ENCODE measurements at regions not wholly inside any gene's neighbourhood (a gene's known extent, or its start where the extent isn't known, plus 50 kb on each side); places are given as distances from the start of the nearest gene placed in this dataset.
"Not testable (repeated sequence)": the region's sequence is repeated elsewhere in the genome, so short reads cannot be mapped to it uniquely, and the experiment has no call there.

DNA sequence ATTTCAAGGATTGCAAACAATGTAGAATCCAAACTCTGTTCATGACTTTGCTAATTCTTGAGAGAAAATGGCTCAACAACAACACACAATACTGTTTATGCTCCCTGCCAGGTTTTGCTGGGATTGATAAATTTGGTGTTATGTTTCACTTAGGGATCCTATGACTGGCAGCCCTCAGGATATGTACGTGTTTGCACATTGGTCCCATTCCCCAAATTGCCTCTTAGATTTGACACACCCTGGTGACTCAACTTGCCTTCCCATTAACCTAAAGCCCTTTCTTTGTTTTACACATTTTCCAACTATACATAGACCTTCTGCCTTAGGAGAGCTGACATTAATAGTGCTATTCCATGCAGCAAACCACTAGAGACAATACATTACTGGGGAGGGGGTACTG lies 809.4 kb upstream of the AMELY start:
- DNase-seq, result no peak

DNA sequence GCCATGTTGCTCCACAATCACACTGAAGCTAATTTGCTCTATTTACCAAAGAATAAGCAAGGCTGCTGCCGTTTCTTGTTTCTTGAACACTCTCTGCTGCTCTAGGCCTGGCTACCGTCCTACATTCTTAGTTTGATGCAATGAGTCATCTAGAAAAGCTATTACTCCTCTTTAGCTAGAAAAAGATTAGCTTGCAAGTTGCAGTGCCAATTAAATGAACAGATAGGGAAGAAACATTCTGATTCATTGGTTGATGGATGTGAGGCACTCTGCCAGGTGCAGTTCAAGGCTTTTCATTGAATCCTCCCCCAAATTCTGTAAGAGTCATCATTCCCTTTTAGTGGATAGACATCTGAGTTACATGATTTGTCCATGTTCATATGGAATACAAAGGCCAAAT lies 807.7 kb upstream of the AMELY start:
- peak; percentile 51 for DNase-seq

DNA sequence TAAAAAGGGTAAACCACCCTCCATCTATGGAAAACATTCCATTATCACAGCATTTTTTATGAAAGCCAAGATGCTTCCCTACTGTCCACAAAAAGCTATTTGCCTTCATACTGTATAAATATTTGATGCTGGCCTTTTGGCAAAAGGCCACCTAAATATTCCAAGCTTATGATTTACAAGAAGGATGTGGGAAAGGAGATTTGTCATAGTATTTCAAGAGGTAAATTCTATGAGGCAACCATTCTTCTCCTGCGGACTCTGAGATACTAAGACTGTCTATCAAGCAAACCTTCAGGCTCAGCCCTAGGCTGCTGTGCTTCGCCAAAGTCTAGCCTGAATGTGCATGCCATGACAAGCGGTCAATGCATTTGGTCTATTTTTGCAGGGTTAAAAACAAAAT lies 807.1 kb upstream of the AMELY start:
- DNase-seq, result peak; percentile 7

DNA sequence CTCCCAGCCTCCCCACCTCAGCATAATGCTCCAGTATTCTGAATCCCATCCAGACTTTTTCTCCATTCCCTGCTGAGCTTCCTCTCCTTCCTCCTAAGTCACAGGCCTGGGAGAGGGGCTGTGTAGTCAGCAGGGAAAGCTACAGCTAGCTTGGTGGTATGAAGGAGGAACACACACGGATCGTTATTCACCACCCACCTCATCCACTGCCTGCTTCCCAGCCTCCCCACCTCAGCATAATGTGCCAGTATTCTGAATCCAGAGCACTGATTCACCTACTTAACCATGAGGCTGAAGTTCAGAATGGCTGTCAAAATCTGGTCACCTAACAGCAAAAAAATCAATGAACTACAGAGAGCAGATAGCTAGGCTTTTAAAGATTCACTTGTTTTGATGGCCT lies 806.6 kb upstream of the AMELY start:
- DNase-seq, result no peak

DNA sequence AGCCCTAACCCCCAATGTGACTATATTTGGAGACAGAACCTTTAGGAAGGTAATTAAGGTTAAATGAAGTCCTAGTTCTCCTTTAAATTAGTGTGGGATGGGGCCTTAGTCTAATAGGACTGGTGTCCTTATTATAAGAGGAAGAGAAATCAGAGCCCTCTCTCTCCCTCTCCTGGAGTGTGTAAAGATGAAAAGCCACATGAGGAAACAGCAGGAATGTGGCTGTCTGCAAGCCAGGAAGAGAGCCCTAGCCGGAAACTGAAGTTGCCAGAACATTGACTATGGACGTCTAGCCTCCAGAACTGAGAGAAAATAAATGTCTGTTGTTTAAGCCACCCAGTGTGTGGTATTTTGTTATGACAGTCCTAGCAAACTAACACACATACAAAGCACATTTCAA lies 802.9 kb upstream of the AMELY start:
- DNase-seq, result no peak

DNA sequence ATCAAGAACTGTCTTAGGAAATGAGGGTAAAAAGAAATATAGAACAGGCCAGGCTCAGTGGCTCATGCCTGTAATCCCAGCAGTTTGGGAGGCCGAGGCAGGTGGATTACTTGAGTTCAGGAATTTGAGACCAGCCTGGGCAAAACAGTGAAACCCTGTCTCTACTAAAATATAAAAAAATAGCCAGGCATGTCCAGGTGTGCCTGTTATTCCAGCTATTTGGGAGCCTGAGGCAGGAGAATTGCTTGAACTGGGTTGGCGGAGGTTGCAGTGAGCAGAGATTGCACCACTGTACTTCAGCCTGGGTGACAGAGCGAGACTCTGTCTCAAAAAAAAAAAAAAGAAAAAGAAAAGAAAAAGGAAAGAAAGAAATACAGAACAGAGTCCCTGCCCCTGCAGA lies 802.2 kb upstream of the AMELY start:
- DNase-seq, result not testable (repeated sequence)

DNA sequence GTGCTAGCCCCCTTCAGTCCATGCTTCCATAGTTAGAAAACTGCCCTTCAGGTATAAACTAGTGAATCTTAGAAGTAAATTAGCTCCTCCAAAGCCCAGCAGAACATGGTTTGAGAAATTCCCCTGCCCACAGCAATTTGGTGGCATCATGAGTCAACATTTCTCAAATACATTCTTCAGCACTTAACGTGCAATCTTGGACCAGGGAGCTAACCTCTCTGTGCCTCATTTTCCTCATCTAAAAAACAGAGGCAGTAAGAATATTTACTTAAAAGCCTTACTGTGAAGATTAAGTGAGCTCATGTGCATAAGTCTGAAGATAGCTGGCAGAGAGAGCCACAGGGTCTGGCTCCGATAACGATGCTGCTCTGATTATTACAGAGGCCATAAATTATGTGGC lies 800.7 kb upstream of the AMELY start:
- no peak for DNase-seq

DNA sequence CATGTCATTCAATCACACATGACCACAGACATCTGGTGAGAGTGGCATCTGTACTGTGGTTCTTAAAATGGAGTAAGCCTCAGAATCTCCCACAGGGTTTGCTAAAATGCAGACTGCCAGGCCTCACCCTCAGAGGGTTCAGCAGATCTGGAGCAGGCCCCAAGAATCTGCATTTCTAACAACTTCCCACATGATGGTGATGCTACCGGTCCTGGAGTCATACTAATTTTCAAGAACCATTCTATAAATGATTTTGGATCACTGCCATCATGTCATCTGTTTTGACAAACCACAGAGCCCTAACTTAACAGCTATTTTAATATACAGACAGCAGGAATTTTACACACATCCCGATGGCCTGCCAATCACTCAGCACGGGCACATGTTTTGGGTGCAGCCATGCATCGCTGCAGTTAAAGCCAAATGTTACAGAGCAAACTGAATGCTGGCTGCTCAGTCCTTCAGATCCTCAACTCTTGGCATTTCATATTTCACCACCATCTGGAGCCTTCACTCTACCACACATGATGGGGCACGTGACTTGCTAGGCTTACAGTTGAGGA lies 792.1 kb upstream of the AMELY start:
- no peak for DNase-seq

DNA sequence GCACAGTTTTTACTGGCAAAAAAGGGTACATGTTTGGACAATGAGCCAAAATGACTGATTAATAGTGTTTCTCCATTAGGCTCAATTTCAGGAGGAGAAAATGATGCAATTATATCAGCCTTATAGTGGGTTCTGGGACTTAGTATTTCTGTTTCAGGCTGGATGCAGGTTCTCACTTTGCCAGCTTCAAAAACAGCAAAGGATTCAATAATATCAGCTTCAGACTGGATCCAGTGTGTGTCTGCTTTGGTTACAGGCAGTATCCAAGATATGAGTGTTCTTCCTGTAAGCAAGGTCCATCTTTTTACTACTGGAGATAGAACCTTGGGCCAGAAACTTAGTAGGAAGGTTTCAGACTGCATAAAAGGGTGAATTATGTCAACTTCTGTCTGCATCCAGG lies 790.9 kb upstream of the AMELY start:
- no peak for DNase-seq

DNA sequence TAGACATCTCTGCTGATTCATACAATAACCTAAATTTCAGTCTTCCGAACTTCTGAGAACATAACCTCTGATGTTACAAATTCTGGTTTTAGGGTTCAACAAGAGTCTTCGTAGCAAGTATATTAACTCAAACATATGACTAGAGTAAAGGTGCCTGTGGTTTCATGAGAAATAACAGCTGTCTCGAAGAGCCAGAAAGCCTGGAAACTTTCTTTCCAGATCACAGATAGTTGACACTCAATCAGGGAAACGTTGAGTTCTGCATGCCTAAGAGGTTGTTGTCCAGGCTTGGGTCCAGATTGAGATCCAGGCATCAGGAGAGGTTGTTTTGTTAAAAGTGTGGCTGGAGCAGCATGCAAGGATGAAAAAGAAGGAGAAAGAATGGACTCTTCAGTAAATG lies 790.1 kb upstream of the AMELY start:
- no peak for DNase-seq

DNA sequence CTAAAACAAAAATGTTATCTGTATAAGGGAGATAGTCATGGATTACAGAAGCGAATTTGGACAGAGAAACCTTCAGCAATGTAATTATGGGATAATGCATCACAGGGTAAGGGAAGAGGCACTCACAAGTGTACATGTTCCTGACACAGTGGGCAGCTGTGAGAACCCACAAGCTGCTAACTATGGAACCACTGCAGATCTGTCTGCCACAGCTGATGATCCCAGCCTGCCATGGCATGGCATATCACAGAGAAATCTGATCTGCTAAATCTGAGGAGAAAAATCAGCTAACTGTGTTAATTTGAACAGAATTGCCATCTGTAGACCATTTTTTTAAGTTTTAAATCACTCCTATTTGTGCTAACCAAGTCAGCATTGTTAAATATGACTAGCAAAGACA lies 786.0 kb upstream of the AMELY start:
- DNase-seq, result no peak

DNA sequence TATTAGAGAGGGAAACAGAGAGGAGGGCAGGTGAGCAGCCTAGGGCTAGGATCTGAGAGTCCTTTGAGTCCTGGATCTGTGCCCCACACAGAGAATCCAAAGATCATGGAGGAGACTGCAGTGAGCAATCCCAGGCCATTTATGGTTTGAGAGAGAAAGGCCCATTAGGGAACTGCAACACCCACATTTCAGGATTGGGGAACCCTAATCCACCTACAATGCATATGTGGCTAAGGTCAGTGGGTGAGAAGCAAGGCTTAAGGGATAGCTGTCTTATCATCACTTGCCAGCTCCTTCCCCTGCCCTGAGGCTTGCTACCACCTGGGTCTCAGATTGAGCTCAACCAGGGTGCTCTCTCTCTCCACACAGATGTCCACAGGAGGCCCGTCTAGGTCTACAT lies 781.1 kb upstream of the AMELY start:
- no peak for DNase-seq

DNA sequence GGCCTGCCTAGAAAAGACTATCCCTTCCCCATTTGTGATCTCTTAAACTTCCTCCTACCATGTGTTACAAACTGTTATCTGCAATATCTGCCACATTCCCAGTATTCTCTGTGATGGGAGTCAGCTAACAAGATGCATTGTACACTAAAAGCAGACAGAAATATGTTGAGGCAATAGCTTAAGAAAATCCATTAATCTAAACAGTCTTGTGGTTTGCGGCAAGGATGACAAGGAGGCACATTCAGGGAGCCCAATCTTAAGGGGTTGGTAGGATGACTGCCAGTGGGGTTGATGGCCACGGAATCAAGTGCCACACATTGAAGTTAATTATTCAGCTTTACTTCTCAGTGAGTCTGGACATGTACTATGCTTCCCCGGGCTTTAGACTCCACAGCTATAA lies 775.5 kb upstream of the AMELY start:
- no peak for DNase-seq

DNA sequence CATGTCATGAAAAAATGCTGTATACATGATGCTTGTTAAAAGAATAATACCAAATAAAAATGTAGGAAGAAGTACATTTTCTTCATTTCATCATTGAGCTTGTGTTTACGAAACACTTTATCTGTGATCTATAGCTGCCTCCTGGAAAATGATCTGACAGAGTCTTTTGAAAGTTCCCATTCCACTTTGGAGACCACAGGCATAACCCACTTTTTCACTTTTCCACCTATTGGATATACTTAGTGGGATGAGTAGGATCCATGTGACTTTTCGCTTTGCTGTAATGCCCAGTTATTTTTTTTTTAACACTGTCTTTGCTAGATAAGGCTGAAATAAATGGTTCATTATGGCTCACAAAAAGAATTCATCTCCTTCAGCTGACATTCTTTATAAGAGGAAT lies 773.0 kb upstream of the AMELY start:
- DNase-seq, result no peak

DNA sequence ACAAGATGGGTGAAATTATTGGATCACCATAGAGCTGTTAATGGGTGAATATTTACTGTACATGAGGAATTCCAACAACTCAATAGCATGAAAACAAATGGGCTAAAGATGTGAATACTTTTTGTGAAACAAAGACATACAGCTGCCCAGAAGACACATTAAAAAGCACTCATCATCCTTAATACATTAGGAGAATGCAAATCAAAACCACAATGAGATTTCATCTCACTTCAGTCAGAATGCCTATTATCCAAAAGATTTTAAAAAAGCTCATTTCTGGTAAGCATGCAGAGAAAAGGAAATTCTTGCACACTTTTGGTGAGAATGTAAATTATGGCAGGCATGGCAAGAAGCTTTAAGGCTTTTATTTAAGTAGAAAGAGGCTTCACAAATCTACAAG lies 770.8 kb upstream of the AMELY start:
- no peak for DNase-seq

DNA sequence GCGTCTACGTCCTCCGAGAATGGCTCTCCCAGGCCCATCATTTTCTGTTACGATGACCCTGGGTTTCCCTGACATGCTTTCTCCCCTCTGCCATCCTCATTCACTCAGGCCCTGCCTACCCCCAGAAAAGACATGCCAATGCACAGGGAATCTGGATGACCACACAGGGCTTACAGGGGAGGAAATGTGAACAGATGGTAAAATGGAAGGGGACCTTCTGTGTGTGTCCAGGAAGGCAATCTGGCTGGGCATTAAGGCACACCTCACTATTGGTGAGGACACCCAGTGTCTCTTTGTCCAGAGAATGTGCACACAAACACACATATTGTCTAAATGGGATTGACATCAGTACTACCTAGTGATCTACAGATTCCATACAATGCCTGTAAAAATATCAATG lies 769.9 kb upstream of the AMELY start:
- DNase-seq, result no peak

DNA sequence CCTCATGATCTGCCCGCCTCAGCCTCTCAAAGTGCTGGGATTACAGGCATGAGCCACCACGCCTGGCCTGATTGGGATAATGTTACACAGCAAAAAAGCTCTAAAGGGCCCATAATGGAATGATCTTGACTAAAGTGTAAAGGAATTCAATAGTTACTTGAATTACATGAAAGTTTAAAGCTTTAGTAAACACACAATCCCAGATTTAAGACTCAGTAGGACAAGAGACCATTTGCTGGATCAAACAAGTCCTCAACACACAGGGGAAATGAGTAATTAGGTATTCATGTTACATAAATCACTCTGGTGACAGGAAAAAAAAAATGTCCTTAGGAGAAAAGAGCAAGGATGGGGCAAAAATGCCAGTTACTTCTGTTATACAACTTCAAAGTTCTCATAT lies 762.9 kb upstream of the AMELY start:
- DNase-seq, result no peak

DNA sequence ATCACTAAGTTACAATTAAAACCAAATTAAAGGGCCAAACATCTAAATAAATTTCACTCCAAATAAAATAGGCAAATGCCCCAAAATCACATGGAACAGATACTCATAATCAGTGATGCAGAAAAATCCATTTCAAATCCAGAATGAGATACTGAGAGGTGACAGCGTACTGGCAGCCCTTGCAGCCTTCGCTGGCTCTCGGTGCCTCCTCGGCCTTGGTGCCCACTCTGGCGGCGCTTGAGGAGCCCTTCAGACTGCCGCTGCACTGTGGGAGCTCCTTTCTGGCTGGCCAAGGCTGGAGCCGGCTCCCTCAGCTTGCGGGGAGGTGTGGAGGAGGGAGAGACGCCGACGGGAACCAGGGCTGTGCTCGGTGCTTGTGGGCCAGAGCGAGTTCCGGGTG lies 761.2 kb upstream of the AMELY start:
- no peak for DNase-seq

DNA sequence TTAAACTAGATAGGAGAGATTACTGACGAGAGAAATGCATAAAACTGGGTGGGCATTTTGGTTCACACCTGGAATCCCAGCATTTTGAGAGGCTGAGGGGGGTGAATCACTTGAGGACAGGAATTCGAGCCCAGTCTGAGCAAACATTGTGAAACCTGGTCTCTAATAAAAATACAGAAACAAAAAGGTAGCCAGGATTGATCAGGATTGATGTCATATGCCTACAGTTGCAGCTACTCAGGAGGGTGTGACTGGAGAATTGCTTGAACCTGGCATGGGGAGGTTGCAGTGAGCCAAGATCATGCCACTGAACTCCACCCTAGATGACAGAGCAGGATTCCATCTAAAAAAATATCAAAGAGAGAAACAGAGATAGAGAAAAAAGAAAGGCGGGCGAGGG lies 751.7 kb upstream of the AMELY start:
- no peak for DNase-seq

DNA sequence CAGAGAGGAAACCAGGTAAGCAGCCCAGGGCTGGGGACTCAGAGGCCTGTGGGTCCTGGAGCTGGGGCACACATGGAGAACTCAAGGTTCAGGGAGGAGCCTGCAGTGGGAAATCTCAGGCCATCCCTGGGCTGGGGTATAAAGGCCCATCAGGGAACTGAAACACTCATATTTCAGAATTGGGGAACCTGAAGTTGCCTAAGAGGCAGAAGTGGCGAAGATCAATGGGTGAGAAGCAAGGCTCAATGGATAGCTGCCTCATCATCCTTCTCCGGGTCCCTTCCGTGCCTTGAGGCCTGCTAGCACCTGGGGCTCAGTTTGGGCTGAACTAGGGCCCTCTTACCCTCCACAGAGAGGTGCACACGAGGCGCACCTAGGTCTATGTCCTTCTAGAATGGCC lies 747.5 kb upstream of the AMELY start:
- no peak for DNase-seq

DNA sequence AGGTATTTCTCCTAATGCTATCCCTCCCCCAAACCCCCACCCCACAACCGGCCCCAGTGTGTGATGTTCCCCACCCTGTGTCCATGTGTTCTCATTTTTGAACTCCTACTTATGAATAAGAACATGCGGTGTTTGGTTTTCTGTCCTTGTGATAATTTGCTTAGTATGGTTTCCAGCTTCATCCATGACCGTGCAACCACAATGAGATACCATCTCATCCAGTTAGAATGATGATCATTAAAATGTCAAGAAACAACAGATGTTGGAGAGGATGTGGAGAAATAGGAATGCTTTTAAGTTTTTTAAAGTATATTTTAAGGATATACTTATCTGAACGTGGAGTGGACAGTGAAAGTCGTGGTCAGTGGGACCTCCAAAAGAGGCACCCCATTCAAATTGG lies 745.0 kb upstream of the AMELY start:
- DNase-seq, result no peak

DNA sequence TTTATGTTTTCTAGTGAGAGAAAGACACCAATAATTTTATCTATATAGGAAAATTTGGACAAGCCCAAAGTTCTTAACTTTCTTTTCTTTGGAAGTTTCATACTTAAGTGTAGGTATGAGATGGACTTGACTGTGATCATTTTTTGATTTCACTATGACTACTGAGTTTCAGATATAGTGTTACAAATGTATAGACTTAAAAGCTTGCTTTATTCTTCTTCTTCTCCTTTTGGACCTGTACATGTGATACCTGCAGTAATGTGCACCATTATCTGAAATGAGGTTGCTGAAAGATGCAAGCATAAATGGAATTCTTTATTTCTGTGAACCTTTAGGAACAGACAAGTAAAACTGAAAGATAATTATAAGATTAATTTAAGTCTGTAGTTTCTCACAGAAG lies 743.4 kb upstream of the AMELY start:
- DNase-seq, result no peak

DNA sequence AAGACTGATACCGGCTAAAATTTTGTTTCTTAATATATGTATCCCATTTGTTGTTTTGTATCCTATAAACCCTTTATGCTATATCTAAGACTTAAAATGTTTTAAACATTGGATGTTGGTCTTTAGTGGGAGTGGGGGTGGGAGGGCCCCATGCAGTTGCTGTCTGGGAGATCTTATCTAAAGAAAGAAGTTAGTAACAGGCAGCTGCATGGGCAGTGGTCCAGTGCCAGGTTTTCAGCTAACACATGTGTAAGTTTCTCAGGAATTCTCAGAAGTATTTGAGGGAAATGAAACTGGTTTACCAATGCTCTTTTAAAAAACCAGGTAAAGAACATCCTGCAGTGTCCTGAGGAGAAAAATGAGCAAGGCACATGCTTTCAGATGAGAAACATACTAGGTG lies 738.3 kb upstream of the AMELY start:
- DNase-seq, result not testable (repeated sequence)
